Fibroblast of skin of left quadriceps (primary cell): ENCODE measurements at regions not wholly inside any gene's neighbourhood (a gene's known extent, or its start where the extent isn't known, plus 50 kb on each side); places are given as distances from the start of the nearest gene placed in this dataset.
"Not testable (repeated sequence)": the region's sequence is repeated elsewhere in the genome, so short reads cannot be mapped to it uniquely, and the experiment has no call there.

Experiments
- DNase-seq, 2 experiments: peaks; one replicate each; pipeline ENCODE4 v3.0.0-alpha.2; 2013; ENCODE audit warnings: low read depth in 2 of 2

DNA sequence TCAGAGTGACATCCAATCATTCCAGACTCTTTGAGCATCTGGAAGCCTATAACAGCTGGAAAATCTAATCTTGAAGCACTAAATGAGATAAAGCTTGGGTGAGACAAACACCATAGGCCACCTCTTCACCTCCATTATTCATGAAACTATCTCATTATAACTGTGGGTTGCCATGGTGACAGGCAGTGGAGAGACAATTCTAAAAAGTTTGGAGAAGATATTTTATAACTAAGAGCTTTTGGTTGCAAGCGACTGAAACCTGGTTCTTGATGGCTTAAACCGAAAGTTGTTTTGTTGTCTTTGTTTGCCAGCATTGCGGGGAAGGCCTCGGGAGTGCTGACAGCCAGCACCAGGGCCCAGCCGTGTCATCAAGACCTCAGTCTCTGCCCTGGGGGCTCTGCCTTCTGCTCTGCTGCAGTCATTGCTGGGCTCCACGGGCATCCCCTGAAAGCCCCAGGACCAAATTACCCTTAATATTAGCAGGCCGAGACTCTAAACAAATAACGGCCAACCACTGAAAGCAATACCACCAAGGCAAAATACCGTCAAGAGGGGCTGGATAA, 353.6 kb upstream of the SFSWAP start:
- DNase-seq = no peak

DNA sequence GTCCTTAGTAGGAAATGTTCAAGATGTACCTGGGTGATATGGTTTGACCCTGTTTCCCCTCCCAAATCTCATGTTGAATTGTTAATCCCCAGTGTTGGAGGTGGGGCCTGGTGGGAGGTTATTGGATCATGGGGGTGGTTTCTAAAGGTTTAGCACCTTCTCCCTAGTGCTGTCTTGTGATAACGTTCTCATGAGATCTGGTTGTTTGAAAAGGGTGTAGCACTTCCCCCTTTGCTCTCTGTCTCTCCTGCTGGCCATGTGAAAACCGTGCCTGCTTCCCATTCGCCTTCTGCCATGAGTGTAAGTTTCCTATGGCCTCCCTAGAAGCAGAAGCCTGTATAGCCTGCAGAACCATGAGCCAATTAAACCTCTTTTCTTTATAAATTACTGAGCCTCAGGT, 353.0 kb upstream of the SFSWAP start:
- DNase-seq = no peak

DNA sequence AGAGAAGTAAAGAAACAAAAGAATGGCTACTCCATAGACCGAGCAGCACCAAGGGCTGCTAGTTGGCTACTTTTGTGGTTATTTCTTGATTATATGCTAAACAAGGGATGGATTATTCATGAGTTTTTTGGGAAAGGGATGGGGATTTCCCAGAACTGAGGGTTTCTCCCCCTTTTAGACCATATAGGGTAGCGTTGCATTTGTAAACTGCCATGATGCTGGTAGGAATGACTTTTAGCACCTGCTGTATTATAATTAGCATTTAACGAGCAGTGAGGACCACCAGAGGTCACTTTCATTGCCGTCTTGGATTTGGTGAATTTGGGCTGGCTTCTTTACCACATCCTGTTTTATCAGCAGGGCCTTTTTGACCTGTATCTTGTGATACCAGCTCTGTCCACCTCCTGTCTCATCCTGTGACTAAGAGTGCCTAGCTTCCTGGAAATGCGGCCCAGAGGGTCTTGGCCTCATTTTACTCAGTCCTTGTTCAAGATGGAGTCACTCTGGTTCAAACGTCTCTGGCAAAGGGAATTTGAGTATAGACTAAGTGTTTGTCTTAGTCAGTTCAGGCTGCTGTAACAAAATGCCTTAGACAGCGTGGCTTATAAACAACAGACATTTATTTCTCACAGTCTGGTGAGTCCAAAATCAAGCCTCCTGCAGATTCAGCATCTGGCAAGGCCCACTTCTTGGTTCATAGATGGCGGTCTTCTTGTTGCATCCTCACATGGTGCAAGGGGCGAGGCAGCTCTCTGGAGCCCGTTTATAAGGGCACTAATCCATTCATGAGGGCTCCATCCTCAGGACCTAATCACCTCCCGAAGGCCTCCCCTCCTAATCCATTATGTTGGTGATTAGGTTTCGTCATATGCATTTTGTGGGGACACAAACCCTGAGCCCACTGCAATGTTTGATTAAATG, 348.3 kb upstream of the SFSWAP start:
- no peak for DNase-seq

DNA sequence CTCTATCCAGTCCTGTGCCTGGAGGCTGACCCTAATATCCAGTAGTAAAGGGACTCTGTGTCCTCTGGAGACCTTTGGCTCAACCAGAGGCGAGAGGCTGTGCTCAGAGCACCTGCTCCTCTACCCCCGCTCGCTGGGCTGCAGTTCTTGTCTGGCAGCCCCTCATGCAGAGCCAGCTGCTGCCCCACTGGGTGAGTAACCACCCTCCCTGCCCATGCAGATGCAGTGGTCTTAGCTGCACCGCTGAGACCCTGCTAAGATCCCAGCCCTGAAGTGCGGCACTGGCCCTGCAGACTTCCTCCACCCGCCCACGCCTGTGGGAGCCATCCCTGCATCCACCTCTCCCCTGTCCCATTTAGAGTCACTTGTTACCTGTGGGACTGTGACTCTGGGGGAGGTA, 347.5 kb upstream of the SFSWAP start:
- DNase-seq = no peak

DNA sequence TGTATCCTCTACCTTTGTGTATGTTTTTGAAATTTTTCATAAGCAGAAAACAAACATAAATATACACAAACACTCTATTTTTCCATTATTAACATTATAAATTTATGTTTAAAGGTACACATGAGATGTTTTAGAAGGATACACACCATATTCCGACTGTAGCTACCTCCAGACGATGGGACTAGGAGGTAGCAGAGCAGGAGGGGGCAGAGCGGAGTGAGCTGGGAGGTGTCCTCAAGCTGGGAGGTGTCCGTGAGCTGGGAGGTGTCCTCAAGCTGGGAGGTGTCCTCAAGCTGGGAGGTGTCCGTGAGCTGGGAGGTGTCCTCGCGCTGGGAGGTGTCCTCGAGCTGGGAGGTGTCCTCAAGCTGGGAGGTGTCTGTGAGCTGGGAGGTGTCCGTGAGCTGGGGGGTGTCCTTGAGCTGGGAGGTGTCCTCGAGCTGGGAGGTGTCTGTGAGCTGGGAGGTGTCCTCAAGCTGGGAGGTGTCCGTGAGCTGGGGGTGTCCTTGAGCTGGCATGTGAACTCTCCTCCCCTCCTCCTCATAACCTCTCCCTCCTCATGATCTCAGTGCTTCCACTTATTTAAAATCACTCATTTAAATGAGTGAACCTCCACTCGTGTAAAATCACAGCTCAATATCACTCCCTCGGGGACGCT, 346.9 kb upstream of the SFSWAP start:
- DNase-seq = no peak

DNA sequence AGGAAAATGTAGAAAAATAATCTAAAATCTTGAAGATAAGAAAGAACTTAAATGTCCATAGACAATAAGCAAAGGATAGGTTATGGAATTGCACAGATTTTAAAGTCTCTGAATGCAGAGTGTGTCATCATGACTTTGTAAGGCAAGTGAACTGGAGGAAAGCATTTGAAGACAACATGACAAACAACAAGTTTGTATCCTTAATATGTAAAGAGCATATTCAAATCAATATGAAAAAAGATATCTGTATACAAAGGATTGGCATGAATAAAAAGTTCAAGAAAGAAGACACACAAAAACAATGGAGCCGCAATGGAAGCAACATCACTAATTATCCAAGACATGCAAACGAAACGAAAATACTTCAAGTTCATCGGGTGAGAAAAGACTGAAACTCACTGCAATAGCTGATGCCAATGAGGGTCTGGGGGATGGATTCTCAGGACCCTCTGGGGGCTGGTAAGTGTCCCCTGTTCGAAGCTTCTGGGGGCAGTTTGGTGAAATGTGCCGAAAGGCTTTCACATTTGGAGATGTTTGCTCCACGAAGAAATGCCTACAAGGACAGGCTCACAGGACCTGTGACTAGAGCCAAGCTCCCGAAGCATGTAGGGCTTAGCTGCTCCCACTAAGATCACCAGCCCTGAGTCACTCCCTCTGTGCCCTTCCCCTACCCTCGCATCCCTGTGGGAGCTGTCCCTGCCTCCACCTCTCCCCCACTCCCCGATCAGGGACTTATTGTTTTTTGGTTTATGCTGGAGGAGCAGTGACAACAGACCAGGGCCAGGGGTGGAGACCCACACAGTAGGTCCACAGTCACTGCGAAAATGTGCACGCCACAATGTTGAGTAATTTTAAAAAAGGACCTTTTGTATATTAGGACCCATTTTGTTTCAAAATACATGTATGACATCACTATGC, 345.7 kb upstream of the SFSWAP start:
- DNase-seq = no peak

DNA sequence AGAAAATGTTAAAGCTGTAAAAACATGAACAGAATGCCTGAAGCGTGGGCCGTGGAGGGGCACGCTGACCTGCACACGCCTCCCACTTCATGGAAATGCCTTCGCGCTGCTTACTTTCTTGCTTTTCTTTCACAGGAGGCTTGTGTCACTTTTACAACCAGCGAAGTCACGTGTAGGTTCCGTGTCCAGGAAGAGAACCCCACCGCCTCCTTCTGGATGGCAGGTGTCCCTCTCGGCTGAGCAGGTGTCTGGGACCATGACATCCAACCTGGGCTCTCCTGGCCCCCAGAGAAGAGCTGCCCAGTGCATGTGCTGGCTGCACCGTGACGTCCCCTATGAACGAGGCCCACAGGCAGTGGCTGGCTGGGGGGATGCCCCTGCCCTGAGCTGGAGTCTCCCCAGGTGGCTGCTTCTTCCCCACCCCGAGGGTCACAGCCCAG, 345.0 kb upstream of the SFSWAP start:
- DNase-seq = no peak

DNA sequence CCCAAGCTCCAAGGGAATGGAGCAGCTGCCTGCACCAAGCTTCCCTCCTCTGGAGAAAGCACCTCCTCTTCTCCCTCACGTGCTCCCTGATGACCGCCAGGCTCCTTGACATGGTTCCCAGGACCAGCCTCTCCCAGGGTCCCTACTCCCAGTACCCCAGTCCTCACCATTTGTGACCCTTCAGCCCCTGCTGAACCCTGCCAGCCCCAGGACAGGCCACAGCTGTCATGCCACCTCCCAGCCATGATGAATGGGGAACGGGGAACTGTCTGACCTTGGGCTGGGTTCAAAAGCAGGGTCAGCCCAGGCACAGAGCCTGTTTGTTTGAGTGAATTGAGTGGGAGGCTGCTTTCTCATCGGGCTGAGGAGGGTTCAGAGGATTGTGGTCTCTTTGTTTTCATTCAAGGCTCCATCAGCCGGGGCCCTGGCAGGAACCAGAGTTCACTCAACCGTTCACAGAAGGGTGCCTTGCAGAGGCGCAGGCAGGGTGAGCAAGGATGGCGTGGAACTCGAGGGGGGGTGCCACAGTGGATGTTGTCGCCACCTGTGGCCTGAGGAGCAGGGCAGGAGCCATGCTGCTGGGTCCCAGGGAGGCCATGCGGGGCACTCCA, 344.5 kb upstream of the SFSWAP start:
- DNase-seq = no peak

DNA sequence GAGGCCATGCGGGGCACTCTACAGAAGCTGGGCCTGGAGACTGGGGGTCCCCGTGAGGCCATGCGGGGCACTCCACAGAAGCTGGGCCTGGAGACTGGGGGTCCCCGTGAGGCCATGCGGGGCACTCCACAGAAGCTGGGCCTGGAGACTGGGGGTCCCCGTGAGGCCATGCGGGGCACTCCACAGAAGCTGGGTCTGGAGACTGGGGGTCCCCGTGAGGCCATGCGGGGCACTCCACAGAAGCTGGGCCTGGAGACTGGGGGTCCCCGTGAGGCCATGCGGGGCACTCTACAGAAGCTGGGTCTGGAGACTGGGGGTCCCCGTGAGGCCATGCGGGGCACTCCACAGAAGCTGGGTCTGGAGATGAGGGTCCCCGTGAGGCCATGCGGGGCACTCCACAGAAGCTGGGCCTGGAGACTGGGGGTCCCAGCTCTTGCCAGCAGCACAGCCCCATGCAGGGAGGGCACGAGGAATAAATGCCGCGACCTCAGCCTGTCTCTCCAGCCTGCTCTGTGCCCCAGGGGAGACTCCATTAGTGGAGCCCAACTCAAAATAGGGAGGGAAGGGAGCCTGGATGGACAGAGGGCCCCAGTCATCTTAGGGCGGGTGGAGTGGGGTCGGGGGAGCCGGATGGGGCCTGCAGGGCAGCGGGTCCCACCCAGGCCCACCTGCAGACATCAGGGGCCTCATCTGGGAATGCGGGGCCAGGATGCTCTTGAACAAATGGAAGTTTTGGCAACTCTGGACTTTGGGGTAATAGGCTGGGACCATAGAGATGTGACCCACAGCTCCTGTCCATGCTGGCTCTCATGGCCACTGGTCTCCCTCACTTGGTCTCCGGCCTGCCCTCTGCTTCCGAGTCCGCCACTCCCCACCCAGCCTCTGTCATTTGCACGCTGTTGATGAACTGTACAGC, 343.6 kb upstream of the SFSWAP start:
- DNase-seq = not testable (repeated sequence)

DNA sequence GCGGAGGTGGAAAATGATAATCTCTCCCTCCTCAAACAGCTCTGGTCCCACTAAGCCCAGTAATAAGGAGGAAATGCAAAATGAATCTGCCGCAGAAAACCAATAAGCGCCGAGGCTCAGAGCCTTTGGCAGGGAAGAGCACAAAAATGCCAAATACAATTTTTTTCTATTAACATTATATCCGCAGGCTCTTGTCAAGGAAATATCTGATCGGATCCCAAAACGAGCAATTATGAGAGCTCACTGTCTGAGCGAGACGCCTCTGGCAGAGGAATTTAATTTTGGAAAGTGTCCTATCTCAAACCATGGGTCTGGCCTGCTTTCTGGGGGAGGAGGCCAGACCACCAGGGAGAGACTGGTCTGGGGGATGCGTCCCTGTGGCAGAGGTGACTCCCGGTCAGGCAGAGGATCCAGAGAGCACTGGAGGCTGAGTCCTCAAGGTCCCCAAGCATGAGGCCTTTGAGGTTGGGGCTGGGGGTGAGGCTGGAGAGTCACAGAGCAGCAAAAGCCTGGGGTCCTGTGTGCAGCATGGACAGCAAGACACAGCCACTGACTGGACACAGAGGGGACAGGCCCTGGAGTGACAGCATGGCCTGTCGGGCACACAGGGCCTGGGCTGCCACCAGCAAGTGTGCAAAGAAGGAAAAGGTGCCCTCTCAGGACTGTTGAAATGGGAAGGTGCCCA, 342.8 kb upstream of the SFSWAP start:
- no peak for DNase-seq

DNA sequence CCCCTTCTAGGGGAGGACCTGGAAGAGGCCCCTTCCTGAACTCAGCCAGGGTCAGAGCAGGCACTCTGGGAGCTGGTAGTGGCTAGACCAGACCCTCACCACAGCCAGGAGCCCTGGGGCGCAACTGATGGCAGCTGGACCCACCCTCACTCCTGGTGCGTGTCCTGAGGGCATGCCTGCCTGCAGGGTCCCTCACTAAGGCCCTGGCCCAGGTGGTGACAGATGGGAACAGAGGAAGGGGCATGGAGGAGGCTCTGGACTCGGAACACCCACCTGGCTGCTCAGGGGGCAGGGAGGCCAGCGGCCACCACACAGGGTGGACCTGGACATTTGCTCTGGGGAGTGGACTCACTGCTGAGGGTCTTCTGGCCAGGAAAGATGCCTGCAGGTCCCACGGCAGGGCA, 342.2 kb upstream of the SFSWAP start:
- DNase-seq = no peak

DNA sequence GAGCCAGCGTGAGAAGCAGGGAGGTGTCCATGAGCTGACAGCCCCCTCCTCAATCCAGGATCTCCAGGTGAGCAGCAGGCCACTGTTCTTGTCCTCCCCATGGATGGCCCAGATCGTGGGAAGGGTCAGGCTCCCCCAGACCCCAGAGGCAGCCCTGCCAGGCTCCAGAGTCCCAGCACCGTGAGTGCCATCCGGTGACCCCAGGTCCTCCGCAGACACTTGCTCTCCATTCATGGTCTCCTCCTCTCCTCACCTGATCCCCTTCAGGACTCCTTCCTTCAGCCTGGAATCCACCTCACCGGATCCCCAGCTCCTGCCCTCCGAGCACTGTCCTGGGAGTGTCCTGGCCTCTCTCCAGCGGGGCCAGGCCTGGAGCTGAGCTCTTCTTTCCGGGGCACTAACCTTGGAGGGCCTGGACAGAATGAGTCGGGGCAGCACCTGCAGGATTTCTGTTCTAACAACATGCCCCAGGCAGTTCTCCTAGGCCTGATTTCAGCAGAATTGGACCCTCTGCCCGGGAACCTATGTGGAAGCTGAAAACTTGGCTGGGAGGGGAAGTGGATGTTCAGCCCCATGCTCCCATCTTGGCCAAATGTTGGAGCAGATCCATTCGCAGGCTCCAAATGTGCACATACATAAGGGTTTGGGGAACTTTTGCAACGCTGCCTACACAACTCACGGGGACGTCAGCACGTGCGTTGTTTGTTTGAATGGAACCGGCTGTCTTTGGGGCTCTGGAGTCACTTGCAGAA, 341.6 kb upstream of the SFSWAP start:
- DNase-seq = no peak

DNA sequence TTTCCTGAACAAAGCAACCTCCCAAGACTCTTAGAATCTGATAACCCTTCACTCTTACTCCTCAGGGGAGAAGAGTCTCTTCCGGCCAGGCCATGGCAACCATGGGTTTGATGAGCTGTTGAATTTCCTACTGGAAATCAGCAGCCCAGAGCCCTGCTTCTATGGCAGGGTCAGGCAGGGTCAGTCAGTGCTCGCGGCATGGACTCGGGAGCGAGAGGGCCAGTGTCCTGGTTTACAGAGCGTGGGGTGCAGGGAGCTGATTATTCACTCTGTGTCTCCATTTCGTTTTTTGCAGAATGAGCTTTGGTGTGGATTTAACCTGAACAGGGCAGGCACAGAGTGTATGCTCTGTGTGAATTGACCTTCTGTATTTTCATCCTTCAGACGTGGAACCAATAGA, 340.6 kb upstream of the SFSWAP start:
- DNase-seq = no peak

DNA sequence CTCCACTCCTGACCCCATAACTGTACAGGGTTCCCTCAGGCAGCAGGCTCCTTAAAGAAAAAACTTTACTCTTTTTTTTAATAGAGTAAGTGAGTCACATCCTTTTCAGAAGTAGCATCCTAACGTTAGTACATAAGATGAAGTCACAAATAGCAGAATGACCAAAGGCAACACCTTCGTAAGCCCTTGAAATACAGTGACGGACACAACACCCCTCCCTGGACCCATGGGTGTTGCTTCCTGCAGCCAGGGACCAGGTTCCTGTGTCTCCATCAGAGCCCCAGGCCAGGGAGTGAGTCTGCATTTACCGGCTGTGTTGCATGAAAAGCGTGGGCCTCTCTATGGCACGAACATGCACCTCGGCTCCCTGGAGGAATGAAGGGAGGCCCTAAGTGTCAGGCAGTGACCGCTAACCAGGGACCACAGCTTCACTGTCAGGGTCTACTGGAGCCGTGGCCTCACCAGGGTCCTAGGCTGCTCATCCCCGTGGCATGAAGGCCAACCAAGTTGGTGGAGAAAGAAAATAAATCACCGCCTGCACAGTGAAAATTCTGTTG, 340.0 kb upstream of the SFSWAP start:
- no peak for DNase-seq

DNA sequence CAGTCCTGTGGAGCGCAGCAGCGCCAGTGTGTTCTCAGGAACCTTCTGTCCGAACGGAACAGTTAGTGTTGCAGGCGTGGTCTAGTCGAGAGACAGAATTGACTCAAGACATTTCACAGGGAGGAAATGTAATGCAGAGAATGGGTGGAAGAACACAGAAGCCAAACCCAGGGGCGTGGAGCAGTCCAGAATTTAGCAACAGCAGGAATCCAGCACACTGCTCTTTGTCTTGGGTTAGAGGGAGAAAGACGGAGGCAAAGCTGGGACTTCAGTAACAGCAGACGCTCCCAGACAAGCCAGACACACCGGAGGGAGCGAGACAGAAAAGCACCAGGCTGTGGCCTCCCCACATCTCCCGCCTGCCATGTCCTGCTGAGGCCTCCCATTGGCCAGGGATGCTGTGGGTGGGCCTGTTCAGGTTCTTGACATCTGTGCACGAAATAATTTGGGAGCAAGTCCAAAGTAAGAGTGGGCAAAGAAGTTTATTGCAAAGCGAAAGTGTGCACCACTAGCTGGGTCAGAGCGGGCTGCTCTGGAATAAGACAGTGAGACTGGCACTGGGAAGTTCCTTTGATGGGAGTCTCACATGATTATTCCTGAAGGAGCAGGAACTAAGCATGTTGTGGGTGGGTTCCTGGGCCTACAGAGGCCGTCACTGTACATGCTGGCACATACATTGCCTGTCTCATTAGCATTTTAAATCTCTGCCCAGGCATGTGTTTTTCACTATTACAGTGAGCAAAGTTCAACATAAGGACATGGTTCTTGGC, 339.3 kb upstream of the SFSWAP start:
- no peak for DNase-seq

DNA sequence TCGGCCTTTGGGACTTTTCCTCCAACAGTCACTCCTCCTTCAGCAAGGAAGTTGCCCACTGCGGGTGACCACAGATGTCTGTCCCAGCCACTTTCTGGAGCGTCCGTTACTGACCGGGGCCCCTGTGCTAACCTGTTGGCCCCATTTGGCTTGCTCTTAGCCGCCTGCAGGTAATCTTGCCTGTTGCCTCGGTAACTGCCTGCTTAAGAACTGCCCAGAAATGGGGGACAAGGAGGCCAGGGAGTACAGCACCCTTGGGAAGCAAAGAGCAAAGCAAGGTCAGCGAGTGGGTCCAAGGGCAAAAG, 338.8 kb upstream of the SFSWAP start:
- DNase-seq = no peak

DNA sequence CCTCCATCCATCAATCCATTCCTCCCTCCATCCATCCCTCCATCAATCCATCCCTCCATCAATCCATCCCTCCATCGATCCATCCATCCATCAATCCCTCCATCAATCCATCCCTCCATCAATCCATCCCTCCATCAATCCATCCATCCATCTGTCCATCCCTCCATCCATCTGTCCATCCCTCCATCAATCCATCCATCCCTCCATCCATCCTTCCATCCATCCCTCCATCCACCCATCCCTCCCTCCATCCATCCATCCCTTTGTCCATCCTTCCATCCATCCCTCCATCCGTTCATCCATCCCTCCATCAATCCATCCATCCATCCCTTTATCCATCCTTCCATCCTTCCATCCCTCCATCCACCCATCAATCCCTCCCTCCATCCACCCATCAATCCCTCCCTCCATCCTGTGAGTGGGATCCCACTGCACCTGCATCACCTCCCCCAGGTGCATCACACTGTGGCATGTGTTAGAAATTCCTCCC, 338.1 kb upstream of the SFSWAP start:
- DNase-seq = no peak
